Activated CD8-positive, alpha-beta T cell treated with anti-CD3 and anti-CD28 coated beads for 36 hours (primary cell): ENCODE measurements at regions not wholly inside any gene's neighbourhood (a gene's known extent, or its start where the extent isn't known, plus 50 kb on each side); places are given as distances from the start of the nearest gene placed in this dataset.
"Not testable (repeated sequence)": the region's sequence is repeated elsewhere in the genome, so short reads cannot be mapped to it uniquely, and the experiment has no call there.

ENCODE experiments used
- ATAC-seq: fragments of 200-7000 bp; cut with Tn5 transposase; one replicate; pipeline ENCODE4 v1.10.0; 2021; ENCODE audit warnings: mild to moderate bottlenecking, moderate library complexity
- CTCF ChIA-PET: fragments of 350-600 bp; sonication (Branson Sonifier 250); formaldehyde crosslinking; loops from one replicate; lab custom pipeline; 2021; ENCODE audit warnings: antibody characterized with exemption; lab: Charles Lee
- POLR2A ChIA-PET: fragments of 350-600 bp; sonication (Branson Sonifier 250); formaldehyde crosslinking; loops from one replicate; lab custom pipeline; 2021; ENCODE audit warnings: antibody characterized with exemption; lab: Charles Lee
- DNase-seq: peaks from one replicate; pipeline ENCODE4 v3.0.0-alpha.2; 2020
- H3K27ac Mint-ChIP-seq: one replicate; pipeline ENCODE4 v1.8.0; 2021; ENCODE audit warnings: mild to moderate bottlenecking, mixed read lengths
- H3K27me3 Mint-ChIP-seq: one replicate; pipeline ENCODE4 v1.8.0; 2021; ENCODE audit warnings: mixed read lengths
- H3K36me3 Mint-ChIP-seq: one replicate; pipeline ENCODE4 v1.8.0; 2021; ENCODE audit warnings: low read depth, mixed read lengths
- H3K4me1 Mint-ChIP-seq: one replicate; pipeline ENCODE4 v1.8.0; 2021; ENCODE audit warnings: low read depth, mixed read lengths
- H3K4me3 Mint-ChIP-seq: one replicate; pipeline ENCODE4 v1.8.0; 2021; ENCODE audit warnings: mild to moderate bottlenecking, moderate library complexity, mixed read lengths
- H3K9me3 Mint-ChIP-seq: one replicate; pipeline ENCODE4 v1.8.0; 2021; ENCODE audit warnings: mixed read lengths
- CTCF ChIP-seq: fragments of 200-600 bp; IDR thresholded peaks from one replicate; pipeline ENCODE4 v1.8.0; 2022; ENCODE audit warnings: antibody characterized with exemption, mild to moderate bottlenecking
- intact Hi-C: fragments of 100-400 bp; cut with micrococcal nuclease; formaldehyde crosslinking; loops from one replicate; pipeline ENCODE4 v1.10.0; 2022

- Mint-ChIP-seq H3K4me1 (no peaks in the 10 kb centered on the region), H3K36me3 (no peaks in the 10 kb centered on the region), H3K27me3 (peaks cover 3% of the 10 kb centered on the region), H3K4me3 (no peak overlapping the region), H3K9me3 (no peaks in the 10 kb centered on the region), H3K27ac (no peak overlapping the region)
- CTCF ChIA-PET: no interaction called here
- intact Hi-C loops: no loop called here
- ATAC-seq (no peak), DNase-seq (no peak)
- TF ChIP-seq CTCF: no peak
- POLR2A ChIA-PET: no interaction called here
Measured at GRCh38 chr6:40138273-40138720, 204.0 kb upstream of the MOCS1 start.

GRCh38 chr6:40135491-40136072 lies 201.3 kb upstream of the MOCS1 start:
- no peaks in the 10 kb centered on the region for H3K36me3 Mint-ChIP-seq
- ChIA-PET POLR2A (no interaction called here), CTCF (no interaction called here)
- intact Hi-C loops: no loop called here
- no peak overlapping the region for H3K4me3 Mint-ChIP-seq
- H3K9me3 Mint-ChIP-seq: no peaks in the 10 kb centered on the region
- TF ChIP-seq CTCF: no peak
- no peaks in the 10 kb centered on the region for H3K27me3 Mint-ChIP-seq
- no peaks in the 10 kb centered on the region for H3K4me1 Mint-ChIP-seq
- ATAC-seq (no peak), DNase-seq (no peak)
- H3K27ac Mint-ChIP-seq: no peak overlapping the region

GRCh38 chr6:40133981-40134380 lies 199.7 kb upstream of the MOCS1 start:
- H3K4me1 Mint-ChIP-seq, H3K36me3 Mint-ChIP-seq, H3K9me3 Mint-ChIP-seq, POLR2A ChIA-PET, DNase-seq, ATAC-seq, H3K27me3 Mint-ChIP-seq, intact Hi-C loops, CTCF ChIA-PET, H3K27ac Mint-ChIP-seq, H3K4me3 Mint-ChIP-seq: not testable (repeated sequence)

- Mint-ChIP-seq H3K4me3 (no peak overlapping the region), H3K9me3 (no peaks in the 10 kb centered on the region), H3K27me3 (no peaks in the 10 kb centered on the region), H3K36me3 (no peaks in the 10 kb centered on the region), H3K4me1 (no peaks in the 10 kb centered on the region), H3K27ac (no peak overlapping the region)
- TF ChIP-seq CTCF: no peak
- DNase-seq (no peak), ATAC-seq (no peak)
- POLR2A ChIA-PET: no interaction called here
- CTCF ChIA-PET: no interaction called here
- intact Hi-C loops: no loop called here
Measured at GRCh38 chr6:40131675-40132074, 197.4 kb upstream of the MOCS1 start.

- peaks cover 2% of the 10 kb centered on the region for H3K27me3 Mint-ChIP-seq
- no peak overlapping the region for H3K4me3 Mint-ChIP-seq
- no peaks in the 10 kb centered on the region for H3K36me3 Mint-ChIP-seq
- intact Hi-C loops: no loop called here
- no peaks in the 10 kb centered on the region for H3K4me1 Mint-ChIP-seq
- ChIA-PET CTCF (no interaction called here), POLR2A (no interaction called here)
- TF ChIP-seq CTCF: no peak
- no peaks in the 10 kb centered on the region for H3K9me3 Mint-ChIP-seq
- DNase-seq (no peak), ATAC-seq (no peak)
- no peak overlapping the region for H3K27ac Mint-ChIP-seq
Measured at GRCh38 chr6:40128127-40128526, 193.9 kb upstream of the MOCS1 start.
